HL-60 (cell line): ENCODE measurements at regions not wholly inside any gene's neighbourhood (a gene's known extent, or its start where the extent isn't known, plus 50 kb on each side); places are given as distances from the start of the nearest gene placed in this dataset.

Experiments used
- DNase-seq, 2 experiments: peaks; one replicate each; pipeline ENCODE4 v3.0.0-alpha.2; 2010 to 2020; ENCODE audit warnings: low read depth in 1 of 2, low spot score in 1 of 2
- H3K27ac ChIP-seq: fragments of 250-450 bp; sonication (Bioruptor Pico); replicated peaks from 2 replicates; pipeline ENCODE4 v1.5.1; 2020; ENCODE audit warnings: mild to moderate bottlenecking, moderate library complexity
- H3K27me3 ChIP-seq: fragments of 250-450 bp; sonication (Bioruptor Pico); 2 replicates; pipeline ENCODE4 v1.5.1; 2021; ENCODE audit warnings: mild to moderate bottlenecking, moderate library complexity; ENCODE audit not compliant: insufficient read depth, poor library complexity, severe bottlenecking
- H3K4me3 ChIP-seq: replicated peaks from 2 replicates; pipeline ENCODE4 v1.5.1; 2011; ENCODE audit warnings: mild to moderate bottlenecking, control low read depth, low read length; ENCODE audit not compliant: insufficient read depth
- GABPA ChIP-seq: IDR thresholded peaks from 2 replicates; pipeline ENCODE4 v1.6.1; 2012; ENCODE audit warnings: low read depth
- POLR2AphosphoS5 ChIP-seq: IDR thresholded peaks from 2 replicates; pipeline ENCODE4 v1.6.1; 2012; ENCODE audit warnings: low read depth
- SPI1 ChIP-seq: IDR thresholded peaks from 2 replicates; pipeline ENCODE4 v1.6.1; 2012; ENCODE audit warnings: low read depth, mild to moderate bottlenecking, borderline replicate concordance
- TF ChIP-seq, protein P1 (sequence below): IDR thresholded peaks from 2 replicates; pipeline ENCODE4 v1.6.1; 2012; ENCODE audit warnings: low read depth; ENCODE audit not compliant: insufficient replicate concordance
- TF ChIP-seq, protein P2 (sequence below): IDR thresholded peaks from one replicate; pipeline ENCODE4 v1.5.1; 2011; ENCODE audit warnings: low read length, control low read depth, inconsistent platforms; ENCODE audit not compliant: insufficient read depth

DNA sequence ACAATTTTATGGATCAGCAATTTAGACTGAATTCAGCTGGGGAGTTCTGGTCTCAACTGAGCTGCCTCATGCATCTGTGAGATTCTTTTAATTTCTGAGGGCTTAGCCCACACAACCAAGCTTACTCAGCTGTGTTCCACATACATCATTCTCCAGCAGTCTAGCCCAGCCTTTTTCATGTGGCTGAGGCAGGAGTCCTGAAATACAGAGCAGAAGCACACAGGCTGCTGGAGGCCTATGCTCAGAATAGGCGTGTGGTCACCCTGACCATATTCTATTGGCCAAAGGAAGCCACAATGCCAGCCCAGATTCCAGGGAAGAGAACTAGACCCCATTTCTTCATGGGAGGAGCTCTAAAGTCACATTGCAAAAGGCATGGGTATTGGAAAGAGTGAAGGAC is 72.3 kb upstream of the DHRS4 start:
- no peak for DNase-seq
- TF ChIP-seq SPI1 (no peak), GABPA (no peak), POLR2AphosphoS5 (no peak)
- TF ChIP-seq, protein P1, sequence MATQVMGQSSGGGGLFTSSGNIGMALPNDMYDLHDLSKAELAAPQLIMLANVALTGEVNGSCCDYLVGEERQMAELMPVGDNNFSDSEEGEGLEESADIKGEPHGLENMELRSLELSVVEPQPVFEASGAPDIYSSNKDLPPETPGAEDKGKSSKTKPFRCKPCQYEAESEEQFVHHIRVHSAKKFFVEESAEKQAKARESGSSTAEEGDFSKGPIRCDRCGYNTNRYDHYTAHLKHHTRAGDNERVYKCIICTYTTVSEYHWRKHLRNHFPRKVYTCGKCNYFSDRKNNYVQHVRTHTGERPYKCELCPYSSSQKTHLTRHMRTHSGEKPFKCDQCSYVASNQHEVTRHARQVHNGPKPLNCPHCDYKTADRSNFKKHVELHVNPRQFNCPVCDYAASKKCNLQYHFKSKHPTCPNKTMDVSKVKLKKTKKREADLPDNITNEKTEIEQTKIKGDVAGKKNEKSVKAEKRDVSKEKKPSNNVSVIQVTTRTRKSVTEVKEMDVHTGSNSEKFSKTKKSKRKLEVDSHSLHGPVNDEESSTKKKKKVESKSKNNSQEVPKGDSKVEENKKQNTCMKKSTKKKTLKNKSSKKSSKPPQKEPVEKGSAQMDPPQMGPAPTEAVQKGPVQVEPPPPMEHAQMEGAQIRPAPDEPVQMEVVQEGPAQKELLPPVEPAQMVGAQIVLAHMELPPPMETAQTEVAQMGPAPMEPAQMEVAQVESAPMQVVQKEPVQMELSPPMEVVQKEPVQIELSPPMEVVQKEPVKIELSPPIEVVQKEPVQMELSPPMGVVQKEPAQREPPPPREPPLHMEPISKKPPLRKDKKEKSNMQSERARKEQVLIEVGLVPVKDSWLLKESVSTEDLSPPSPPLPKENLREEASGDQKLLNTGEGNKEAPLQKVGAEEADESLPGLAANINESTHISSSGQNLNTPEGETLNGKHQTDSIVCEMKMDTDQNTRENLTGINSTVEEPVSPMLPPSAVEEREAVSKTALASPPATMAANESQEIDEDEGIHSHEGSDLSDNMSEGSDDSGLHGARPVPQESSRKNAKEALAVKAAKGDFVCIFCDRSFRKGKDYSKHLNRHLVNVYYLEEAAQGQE, result no peak
- TF ChIP-seq, protein P2, sequence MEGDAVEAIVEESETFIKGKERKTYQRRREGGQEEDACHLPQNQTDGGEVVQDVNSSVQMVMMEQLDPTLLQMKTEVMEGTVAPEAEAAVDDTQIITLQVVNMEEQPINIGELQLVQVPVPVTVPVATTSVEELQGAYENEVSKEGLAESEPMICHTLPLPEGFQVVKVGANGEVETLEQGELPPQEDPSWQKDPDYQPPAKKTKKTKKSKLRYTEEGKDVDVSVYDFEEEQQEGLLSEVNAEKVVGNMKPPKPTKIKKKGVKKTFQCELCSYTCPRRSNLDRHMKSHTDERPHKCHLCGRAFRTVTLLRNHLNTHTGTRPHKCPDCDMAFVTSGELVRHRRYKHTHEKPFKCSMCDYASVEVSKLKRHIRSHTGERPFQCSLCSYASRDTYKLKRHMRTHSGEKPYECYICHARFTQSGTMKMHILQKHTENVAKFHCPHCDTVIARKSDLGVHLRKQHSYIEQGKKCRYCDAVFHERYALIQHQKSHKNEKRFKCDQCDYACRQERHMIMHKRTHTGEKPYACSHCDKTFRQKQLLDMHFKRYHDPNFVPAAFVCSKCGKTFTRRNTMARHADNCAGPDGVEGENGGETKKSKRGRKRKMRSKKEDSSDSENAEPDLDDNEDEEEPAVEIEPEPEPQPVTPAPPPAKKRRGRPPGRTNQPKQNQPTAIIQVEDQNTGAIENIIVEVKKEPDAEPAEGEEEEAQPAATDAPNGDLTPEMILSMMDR, result no peak
- H3K27me3 ChIP-seq, result no peaks in the 10 kb centered on the region
- H3K4me3 ChIP-seq, result no peak overlapping the region
- H3K27ac ChIP-seq, result no peak overlapping the region

DNA sequence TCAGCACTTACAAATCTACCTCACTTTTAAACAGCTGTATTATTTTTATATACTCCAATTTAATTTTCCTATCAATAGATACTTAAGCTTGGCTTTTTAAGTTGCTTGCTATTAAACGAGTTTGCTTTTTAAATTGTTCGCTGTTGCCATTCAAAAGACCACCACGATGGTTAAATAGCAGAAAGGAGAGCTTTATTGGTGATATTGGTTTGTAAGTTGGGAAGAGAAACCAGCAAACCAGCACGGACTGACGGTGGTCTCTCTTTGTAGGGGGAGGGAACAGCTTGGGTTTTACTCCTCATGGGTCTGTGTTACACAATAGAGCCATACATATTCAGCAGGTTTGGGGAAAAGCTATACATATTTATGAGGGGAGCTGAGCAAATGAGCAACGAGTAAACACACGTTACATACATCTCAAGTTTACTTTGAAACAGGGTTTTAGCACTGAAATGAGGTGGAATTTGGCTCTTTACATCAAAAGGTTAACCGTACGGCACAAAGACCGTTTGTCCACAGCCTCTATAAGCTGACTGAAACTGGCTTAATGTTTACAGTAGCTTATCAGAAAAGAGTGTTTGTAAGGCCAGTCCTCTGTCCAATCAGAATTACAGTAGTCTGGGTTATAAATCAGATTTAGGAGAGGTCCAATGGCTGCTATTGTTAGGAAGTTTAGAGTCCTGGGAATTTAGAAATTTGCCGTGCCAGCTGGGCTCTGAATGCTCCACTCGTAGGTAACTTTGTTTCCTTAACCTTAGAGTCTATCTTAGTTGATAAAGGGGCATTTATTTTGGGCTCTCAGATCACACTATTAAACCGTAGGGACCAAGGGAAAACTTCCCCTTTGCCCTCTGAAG is 69.7 kb upstream of the DHRS4 start:
- Histone ChIP-seq H3K4me3 (no peak overlapping the region), H3K27ac (no peak overlapping the region), H3K27me3 (no peaks in the 10 kb centered on the region)
- no peak for DNase-seq
- TF ChIP-seq SPI1 (no peak), POLR2AphosphoS5 (no peak), GABPA (no peak)
- TF ChIP-seq, protein P1, result no peak
- TF ChIP-seq, protein P2, result no peak

DNA sequence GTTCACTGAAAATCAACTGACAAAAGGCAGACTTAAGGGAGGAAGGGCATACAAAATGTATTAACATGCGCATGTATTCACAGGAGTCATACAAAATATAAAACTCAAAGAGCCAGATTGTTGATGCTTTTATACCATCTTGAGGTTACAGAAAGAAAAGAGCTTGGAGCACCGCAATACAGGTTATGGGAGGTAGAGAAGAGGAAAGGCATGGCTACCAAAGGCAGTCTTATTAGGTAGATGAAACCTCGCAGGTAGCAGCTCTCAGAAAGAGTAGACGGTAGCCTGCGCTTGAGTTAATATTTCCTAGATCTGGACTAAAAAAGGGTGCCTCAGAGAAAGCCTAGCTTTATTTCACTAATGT is 69.0 kb upstream of the DHRS4 start:
- no peak for DNase-seq
- H3K27me3 ChIP-seq, result no peaks in the 10 kb centered on the region
- H3K27ac ChIP-seq, result no peak overlapping the region
- H3K4me3 ChIP-seq, result no peak overlapping the region
- TF ChIP-seq GABPA (no peak), SPI1 (no peak), POLR2AphosphoS5 (no peak)
- TF ChIP-seq, protein P1, result no peak
- TF ChIP-seq, protein P2, result no peak
